Transverse colon (tissue), 4 donors: ENCODE measurements at regions not wholly inside any gene's neighbourhood (a gene's known extent, or its start where the extent isn't known, plus 50 kb on each side); places are given as distances from the start of the nearest gene placed in this dataset.
"Not testable (repeated sequence)": the region's sequence is repeated elsewhere in the genome, so short reads cannot be mapped to it uniquely, and the experiment has no call there.

Experiments used
- CTCF ChIP-seq, 5 experiments: fragments of 200-600 bp in 3 of 5; fragments of 450-650 bp in 2 of 5; sonication (generic) in 3 of 5; IDR thresholded peaks; 1 replicate in 2 of 5; 2 replicates in 3 of 5; pipeline ENCODE4 v1.5.1; 2016 to 2017; ENCODE audit warnings: antibody characterized with exemption in 5 of 5, inconsistent platforms in 3 of 5, mild to moderate bottlenecking in 2 of 5, moderate library complexity in 1 of 5
- EP300 ChIP-seq: sonication (generic); formaldehyde crosslinking; IDR thresholded peaks from one replicate; pipeline ENCODE4 v1.6.1; 2017; ENCODE audit warnings: antibody characterized with exemption, low read depth
- POLR2AphosphoS5 ChIP-seq, 3 donors: sonication (generic); formaldehyde crosslinking; IDR thresholded peaks; one replicate each; pipeline ENCODE4 v1.6.1; 2016; ENCODE audit warnings: antibody characterized with exemption in 3 of 3

DNA sequence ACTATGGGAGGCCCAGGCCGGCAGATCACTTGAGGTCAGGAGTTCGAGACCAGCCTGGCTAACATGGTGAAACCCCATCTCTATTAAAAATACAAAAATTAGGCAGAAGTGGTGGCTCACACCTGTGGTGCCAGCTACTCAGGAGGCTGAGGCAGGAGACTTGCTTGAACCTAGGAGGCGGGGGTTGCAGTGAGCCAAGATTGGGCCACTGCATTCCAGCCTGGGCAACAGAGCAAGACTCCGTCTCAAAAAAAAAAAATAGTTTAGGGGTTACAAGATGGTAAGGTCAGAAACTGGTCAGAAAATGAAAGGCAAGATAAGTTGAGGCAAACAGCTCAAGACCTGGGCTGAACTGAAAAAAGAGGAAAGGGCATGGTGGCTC lies 55.9 kb upstream of the XIAP start:
- TF ChIP-seq POLR2AphosphoS5 (IDR thresholded peaks at IDR 0.05); CTCF (IDR thresholded peaks at IDR 0.05); EP300: not testable (repeated sequence)
